ENCODE measurements at regions not wholly inside any gene's neighbourhood (a gene's known extent, or its start where the extent isn't known, plus 50 kb on each side); places are given as distances from the start of the nearest gene placed in this dataset.

DNA sequence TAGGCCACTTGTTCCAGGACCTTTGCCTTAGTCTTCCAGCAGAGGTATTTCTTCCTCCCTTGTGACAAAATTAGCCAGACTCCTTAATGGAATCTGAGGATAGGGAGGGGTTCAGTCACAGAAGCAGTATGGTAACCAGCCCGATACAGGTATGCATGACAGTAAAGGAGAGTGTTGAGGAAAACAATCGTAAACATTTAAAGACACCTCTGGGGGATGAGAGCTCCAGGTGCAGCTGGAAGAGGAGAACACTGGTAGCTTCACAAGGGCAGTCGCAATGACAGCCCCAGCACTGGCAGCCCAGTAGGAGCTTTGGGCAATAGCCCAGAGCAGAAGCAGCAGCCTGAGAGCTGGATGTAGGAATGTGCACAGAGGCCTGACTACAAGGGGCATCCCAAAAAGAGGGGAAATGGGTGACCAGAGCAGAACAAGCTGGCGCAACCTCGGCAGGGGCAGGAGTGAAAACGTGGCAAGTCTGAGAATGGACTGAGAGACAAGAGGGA lies 344.9 kb upstream of the JAG1 start:
- Histone ChIP-seq H3K27me3 (replicated peaks) (no peaks in the 10 kb centered on the region), H3K27ac (no peak overlapping the region), H3K36me3 (replicated peaks) (no peaks in the 10 kb centered on the region), H3K4me3 (ENCODE audit: low read depth, low read length) (no peak overlapping the region)
- DNase-seq, result no peak
- in situ Hi-C loops (cut with HindIII; ENCODE audit: low pct_ligation_motif_present, low sequenced_read_pairs), result no loop called here
- TF ChIP-seq, protein P1, sequence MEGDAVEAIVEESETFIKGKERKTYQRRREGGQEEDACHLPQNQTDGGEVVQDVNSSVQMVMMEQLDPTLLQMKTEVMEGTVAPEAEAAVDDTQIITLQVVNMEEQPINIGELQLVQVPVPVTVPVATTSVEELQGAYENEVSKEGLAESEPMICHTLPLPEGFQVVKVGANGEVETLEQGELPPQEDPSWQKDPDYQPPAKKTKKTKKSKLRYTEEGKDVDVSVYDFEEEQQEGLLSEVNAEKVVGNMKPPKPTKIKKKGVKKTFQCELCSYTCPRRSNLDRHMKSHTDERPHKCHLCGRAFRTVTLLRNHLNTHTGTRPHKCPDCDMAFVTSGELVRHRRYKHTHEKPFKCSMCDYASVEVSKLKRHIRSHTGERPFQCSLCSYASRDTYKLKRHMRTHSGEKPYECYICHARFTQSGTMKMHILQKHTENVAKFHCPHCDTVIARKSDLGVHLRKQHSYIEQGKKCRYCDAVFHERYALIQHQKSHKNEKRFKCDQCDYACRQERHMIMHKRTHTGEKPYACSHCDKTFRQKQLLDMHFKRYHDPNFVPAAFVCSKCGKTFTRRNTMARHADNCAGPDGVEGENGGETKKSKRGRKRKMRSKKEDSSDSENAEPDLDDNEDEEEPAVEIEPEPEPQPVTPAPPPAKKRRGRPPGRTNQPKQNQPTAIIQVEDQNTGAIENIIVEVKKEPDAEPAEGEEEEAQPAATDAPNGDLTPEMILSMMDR (IDR thresholded peaks at IDR 0.05; ENCODE audit: low read depth, low read length, missing control alignments), result no peak

DNA sequence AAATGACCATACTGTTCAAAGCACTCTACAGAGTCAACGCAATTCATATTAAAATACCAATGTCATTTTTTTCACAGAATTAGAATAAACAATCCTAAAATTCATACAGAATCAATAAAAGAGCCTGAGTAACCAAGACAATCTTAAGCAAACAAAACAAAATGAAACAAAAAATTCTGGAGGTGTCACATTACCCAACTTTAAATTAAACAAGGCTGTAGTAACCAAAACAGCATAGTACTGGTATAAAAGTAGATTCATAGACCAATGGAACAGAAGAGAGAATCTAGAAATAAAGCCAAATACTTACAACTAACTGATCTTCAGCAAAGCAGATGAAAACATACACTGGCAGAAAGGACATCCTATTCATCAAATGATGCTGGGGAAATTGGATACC lies 346.9 kb upstream of the JAG1 start:
- no peaks in the 10 kb centered on the region for H3K36me3 ChIP-seq (replicated peaks)
- DNase-seq, result no peak
- no peak overlapping the region for H3K27ac ChIP-seq
- TF ChIP-seq, protein P1 (IDR thresholded peaks at IDR 0.05; ENCODE audit: low read depth, low read length, missing control alignments), result no peak
- in situ Hi-C loops (cut with HindIII; ENCODE audit: low pct_ligation_motif_present, low sequenced_read_pairs), result no loop called here
- H3K27me3 ChIP-seq (replicated peaks), result no peaks in the 10 kb centered on the region
- no peak overlapping the region for H3K4me3 ChIP-seq (ENCODE audit: low read depth, low read length)

DNA sequence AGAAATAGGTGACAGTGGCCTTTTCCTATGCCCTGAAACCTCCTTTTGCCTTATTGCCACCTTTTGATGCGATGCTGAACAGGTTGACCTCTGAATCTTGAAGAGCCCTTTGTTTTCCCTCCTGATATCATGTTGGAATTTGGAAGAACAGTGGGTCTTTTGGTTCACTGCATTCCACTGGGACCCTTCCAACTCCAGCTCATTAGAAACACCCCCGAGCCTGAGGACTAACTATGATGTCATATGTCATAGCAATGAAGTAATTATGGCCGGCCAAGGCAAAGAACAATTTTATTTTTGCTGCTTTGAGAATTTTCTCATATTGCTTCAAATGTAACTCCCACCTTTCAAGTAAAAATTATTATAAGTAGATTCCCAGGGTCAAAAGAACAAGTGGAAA lies 353.4 kb upstream of the JAG1 start:
- in situ Hi-C loops (cut with HindIII; ENCODE audit: low pct_ligation_motif_present, low sequenced_read_pairs), result no loop called here
- DNase-seq, result no peak
- no peak overlapping the region for H3K4me3 ChIP-seq (ENCODE audit: low read depth, low read length)
- no peaks in the 10 kb centered on the region for H3K36me3 ChIP-seq (replicated peaks)
- TF ChIP-seq, protein P1 (IDR thresholded peaks at IDR 0.05; ENCODE audit: low read depth, low read length, missing control alignments), result no peak
- H3K27me3 ChIP-seq (replicated peaks), result no peaks in the 10 kb centered on the region
- no peak overlapping the region for H3K27ac ChIP-seq

DNA sequence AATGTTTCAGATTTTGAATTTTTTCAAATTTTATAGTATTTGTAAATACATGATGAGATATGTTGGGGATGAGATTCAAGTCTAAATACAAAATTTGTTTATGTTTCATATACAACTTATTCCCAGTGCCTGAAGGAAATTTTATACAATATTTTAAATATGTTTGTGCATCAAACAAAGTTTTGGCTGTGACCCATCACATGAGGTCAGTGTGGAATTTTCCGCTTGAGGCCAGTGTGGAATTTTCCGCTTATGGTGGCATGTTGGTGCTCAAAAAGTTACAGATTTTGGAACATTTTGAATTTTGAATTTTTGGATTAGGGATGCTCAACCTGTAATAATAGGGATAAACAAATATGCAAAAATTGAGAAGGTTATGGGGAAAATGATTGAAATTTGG lies 356.6 kb upstream of the JAG1 start:
- Histone ChIP-seq H3K27ac (no peak overlapping the region), H3K4me3 (ENCODE audit: low read depth, low read length) (no peak overlapping the region), H3K27me3 (replicated peaks) (no peaks in the 10 kb centered on the region), H3K36me3 (replicated peaks) (no peaks in the 10 kb centered on the region)
- in situ Hi-C loops (cut with HindIII; ENCODE audit: low pct_ligation_motif_present, low sequenced_read_pairs), result no loop called here
- DNase-seq, result no peak
- TF ChIP-seq, protein P1 (IDR thresholded peaks at IDR 0.05; ENCODE audit: low read depth, low read length, missing control alignments), result no peak

DNA sequence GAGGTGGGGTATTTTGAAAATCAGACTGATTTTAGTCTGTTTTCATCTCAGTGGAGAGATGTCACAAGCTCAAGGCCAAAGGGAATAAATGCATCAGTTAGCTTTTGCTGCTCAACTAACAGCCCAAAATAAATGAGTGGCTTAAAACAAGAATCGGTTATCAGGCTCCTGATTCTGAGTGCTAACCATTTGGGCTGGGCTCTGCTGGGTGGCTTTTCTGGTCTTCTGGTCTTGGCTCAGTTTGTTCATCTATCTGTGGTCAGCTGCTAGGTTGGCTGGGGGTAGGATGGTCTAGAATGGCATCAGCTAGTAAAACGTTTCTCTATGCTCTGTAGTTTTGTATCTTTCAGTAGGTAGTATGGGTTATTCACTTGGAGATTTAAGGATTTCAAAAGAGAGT lies 357.5 kb upstream of the JAG1 start:
- no peaks in the 10 kb centered on the region for H3K27me3 ChIP-seq (replicated peaks)
- in situ Hi-C loops (cut with HindIII; ENCODE audit: low pct_ligation_motif_present, low sequenced_read_pairs), result no loop called here
- no peak overlapping the region for H3K4me3 ChIP-seq (ENCODE audit: low read depth, low read length)
- TF ChIP-seq, protein P1 (IDR thresholded peaks at IDR 0.05; ENCODE audit: low read depth, low read length, missing control alignments), result no peak
- DNase-seq, result no peak
- no peak overlapping the region for H3K27ac ChIP-seq
- no peaks in the 10 kb centered on the region for H3K36me3 ChIP-seq (replicated peaks)

DNA sequence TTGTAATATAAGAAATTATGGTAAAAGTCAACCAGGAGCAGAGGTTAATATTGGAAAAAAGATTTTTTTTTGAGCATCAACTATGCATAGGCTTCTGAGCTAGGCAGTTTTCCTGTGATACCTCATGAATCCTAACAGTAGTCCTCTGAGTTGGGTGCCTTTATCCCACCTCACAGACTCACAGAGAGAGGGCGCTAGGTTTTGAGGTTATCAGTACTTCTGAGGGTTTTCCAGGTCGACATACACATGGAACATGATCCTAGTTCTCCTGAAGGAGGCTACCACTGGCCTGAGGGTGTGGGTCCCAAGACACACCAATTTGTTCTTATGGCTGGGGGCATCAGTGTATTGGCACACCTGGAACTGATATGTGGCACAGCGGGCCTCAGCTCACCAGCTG lies 358.8 kb upstream of the JAG1 start:
- TF ChIP-seq, protein P1 (IDR thresholded peaks at IDR 0.05; ENCODE audit: low read depth, low read length, missing control alignments), result no peak
- in situ Hi-C loops (cut with HindIII; ENCODE audit: low pct_ligation_motif_present, low sequenced_read_pairs), result no loop called here
- H3K27ac ChIP-seq, result no peak overlapping the region
- no peak overlapping the region for H3K4me3 ChIP-seq (ENCODE audit: low read depth, low read length)
- no peaks in the 10 kb centered on the region for H3K27me3 ChIP-seq (replicated peaks)
- no peak for DNase-seq
- no peaks in the 10 kb centered on the region for H3K36me3 ChIP-seq (replicated peaks)
